ENCODE measurements at regions not wholly inside any gene's neighbourhood (a gene's known extent, or its start where the extent isn't known, plus 50 kb on each side); places are given as distances from the start of the nearest gene placed in this dataset.

DNA sequence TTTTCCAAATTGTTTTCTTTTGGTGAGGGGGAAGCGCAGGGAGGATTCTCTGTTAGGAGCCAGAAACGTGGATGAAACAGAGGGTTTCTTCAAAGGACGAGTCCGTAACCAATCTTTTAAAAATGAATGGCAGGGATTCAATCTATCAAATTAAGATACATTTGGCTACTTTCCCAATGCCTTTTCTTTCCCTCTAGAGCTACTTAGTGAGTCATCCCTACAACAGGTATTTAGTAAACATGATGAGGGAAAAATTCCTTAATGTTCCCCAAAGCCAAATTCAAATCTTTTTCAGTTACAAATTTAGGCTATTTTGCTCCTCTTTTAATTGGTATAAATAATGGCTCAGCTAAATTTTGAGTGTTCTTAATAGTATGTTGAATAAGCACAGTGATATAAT, 366.4 kb upstream of the RIOK2 start:
- H3K4me3 ChIP-seq (replicated peaks; ENCODE audit: low read depth, low read length), result no peak overlapping the region
- no peak for DNase-seq (ENCODE audit: low read depth)
- TF ChIP-seq, protein P1, sequence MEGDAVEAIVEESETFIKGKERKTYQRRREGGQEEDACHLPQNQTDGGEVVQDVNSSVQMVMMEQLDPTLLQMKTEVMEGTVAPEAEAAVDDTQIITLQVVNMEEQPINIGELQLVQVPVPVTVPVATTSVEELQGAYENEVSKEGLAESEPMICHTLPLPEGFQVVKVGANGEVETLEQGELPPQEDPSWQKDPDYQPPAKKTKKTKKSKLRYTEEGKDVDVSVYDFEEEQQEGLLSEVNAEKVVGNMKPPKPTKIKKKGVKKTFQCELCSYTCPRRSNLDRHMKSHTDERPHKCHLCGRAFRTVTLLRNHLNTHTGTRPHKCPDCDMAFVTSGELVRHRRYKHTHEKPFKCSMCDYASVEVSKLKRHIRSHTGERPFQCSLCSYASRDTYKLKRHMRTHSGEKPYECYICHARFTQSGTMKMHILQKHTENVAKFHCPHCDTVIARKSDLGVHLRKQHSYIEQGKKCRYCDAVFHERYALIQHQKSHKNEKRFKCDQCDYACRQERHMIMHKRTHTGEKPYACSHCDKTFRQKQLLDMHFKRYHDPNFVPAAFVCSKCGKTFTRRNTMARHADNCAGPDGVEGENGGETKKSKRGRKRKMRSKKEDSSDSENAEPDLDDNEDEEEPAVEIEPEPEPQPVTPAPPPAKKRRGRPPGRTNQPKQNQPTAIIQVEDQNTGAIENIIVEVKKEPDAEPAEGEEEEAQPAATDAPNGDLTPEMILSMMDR (IDR thresholded peaks at IDR 0.05; ENCODE audit: low read length, missing control alignments), result no peak

GRCh38 chr5:97550164-97550563, 367.1 kb upstream of the RIOK2 start:
- TF ChIP-seq, protein P1 (IDR thresholded peaks at IDR 0.05; ENCODE audit: low read length, missing control alignments), result no peak
- peak; percentile 45 for DNase-seq (ENCODE audit: low read depth)
- H3K4me3 ChIP-seq (replicated peaks; ENCODE audit: low read depth, low read length), result no peak overlapping the region

GRCh38 chr5:97550818-97551217, 367.8 kb upstream of the RIOK2 start:
- no peak overlapping the region for H3K4me3 ChIP-seq (replicated peaks; ENCODE audit: low read depth, low read length)
- TF ChIP-seq, protein P1 (IDR thresholded peaks at IDR 0.05; ENCODE audit: low read length, missing control alignments), result no peak
- no peak for DNase-seq (ENCODE audit: low read depth)

- peak; percentile 33 for DNase-seq (ENCODE audit: low read depth)
- TF ChIP-seq, protein P1 (IDR thresholded peaks at IDR 0.05; ENCODE audit: low read length, missing control alignments), result no peak
- no peak overlapping the region for H3K4me3 ChIP-seq (replicated peaks; ENCODE audit: low read depth, low read length)
These were observed 370.8 kb upstream of the RIOK2 start for GRCh38 chr5:97553604-97554452.

DNA sequence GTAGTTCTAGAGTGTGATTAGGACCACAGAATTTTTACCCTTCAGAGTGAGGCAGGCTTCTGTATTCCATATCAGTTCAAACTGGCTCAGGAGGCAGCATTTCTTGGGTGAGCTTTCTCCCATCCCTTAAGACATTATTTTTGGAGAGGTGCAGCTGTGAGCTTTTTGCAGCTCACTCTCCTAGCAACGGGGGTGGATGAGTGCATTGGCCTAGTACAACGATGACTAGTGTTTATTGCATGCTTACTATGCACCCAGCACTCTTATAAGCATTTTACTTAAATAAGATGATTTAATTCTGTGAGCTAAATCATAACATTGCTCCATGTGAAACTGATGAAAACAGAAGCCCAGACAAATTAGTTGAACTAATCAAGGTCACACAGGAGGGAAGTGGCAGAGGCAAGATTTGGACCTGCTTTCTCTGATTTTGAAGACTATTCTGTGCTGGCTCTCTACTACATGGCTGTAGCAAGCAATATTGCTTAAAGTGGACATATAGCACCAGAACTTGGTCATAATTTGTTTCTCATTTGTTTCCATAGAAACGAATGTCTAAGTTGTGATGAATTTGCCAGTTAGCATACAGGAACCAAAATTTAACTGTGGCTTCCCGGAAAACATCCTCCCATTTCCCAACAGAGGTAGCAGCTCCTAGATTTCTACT, 372.1 kb upstream of the RIOK2 start:
- TF ChIP-seq, protein P1 (IDR thresholded peaks at IDR 0.05; ENCODE audit: low read length, missing control alignments), result no peak
- peak; percentile 37 for DNase-seq (ENCODE audit: low read depth)
- H3K4me3 ChIP-seq (replicated peaks; ENCODE audit: low read depth, low read length), result no peak overlapping the region

DNA sequence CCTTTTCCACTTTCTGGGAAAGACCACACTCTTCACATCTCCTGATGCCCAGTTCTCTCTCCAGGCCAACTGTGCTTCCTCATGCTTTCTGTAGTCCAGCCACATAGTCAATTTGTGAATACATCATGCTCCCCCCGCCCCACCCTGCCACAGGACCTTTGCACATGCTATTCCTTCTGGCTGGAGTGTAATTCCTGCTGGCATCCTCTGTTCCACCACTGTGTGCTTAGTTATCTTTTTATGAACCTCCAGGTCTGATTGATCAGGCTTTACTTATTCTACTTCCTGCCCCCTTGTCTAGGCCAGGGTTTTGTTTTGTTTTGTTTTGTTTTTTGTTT, 372.6 kb upstream of the RIOK2 start:
- TF ChIP-seq, protein P1 (IDR thresholded peaks at IDR 0.05; ENCODE audit: low read length, missing control alignments), result no peak
- DNase-seq (ENCODE audit: low read depth), result no peak
- H3K4me3 ChIP-seq (replicated peaks; ENCODE audit: low read depth, low read length), result no peak overlapping the region

Data from fibroblast of pulmonary artery (primary cell).